Activated naive CD8-positive, alpha-beta T cell treated with anti-CD3 and anti-CD28 coated beads, Interleukin-2, amount 50 U/mL, for 24 hours (primary cell): ENCODE measurements at regions not wholly inside any gene's neighbourhood (a gene's known extent, or its start where the extent isn't known, plus 50 kb on each side); places are given as distances from the start of the nearest gene placed in this dataset.
"Not testable (repeated sequence)": the region's sequence is repeated elsewhere in the genome, so short reads cannot be mapped to it uniquely, and the experiment has no call there.

Source experiments
- ATAC-seq: fragments of 150-1000 bp; cut with Tn5 transposase; one replicate; pipeline ENCODE4 v1.10.0; 2021
- DNase-seq: peaks from one replicate; pipeline ENCODE4 v3.0.0; 2021
- H3K27ac Mint-ChIP-seq: one replicate; pipeline ENCODE4 v1.8.0; 2021; ENCODE audit warnings: mild to moderate bottlenecking, mixed read lengths
- H3K27me3 Mint-ChIP-seq: one replicate; pipeline ENCODE4 v1.8.0; 2021; ENCODE audit warnings: mixed read lengths
- H3K36me3 Mint-ChIP-seq: one replicate; pipeline ENCODE4 v1.8.0; 2021; ENCODE audit warnings: low read depth, mixed read lengths
- H3K4me1 Mint-ChIP-seq: one replicate; pipeline ENCODE4 v1.8.0; 2021; ENCODE audit warnings: mixed read lengths
- H3K4me3 Mint-ChIP-seq: one replicate; pipeline ENCODE4 v1.8.0; 2021; ENCODE audit warnings: mild to moderate bottlenecking, moderate library complexity, mixed read lengths
- H3K9me3 Mint-ChIP-seq: one replicate; pipeline ENCODE4 v1.8.0; 2021; ENCODE audit warnings: mixed read lengths

- Mint-ChIP-seq H3K27me3 (no peaks in the 10 kb centered on the region), H3K36me3 (no peaks in the 10 kb centered on the region), H3K4me3 (no peak overlapping the region), H3K4me1 (no peaks in the 10 kb centered on the region), H3K27ac (no peak overlapping the region), H3K9me3 (peaks cover 42% of the 10 kb centered on the region)
- no peak for DNase-seq
- no peak for ATAC-seq
Observed at GRCh38 chr5:51148437-51148836, 234.8 kb upstream of the ISL1 start.

GRCh38 chr5:51156222-51156621 lies 227.0 kb upstream of the ISL1 start:
- H3K36me3 Mint-ChIP-seq, result no peaks in the 10 kb centered on the region
- H3K4me1 Mint-ChIP-seq, result no peaks in the 10 kb centered on the region
- H3K27me3 Mint-ChIP-seq, result no peaks in the 10 kb centered on the region
- H3K4me3 Mint-ChIP-seq, result no peak overlapping the region
- DNase-seq, result no peak
- H3K9me3 Mint-ChIP-seq, result peaks cover 21% of the 10 kb centered on the region
- no peak overlapping the region for H3K27ac Mint-ChIP-seq
- no peak for ATAC-seq

GRCh38 chr5:51156838-51157237 lies 226.4 kb upstream of the ISL1 start:
- Mint-ChIP-seq H3K4me1 (no peaks in the 10 kb centered on the region), H3K27me3 (no peaks in the 10 kb centered on the region), H3K9me3 (peaks cover 24% of the 10 kb centered on the region), H3K27ac (no peak overlapping the region), H3K4me3 (no peak overlapping the region), H3K36me3 (no peaks in the 10 kb centered on the region)
- ATAC-seq (no peak), DNase-seq (no peak)

- DNase-seq (no peak), ATAC-seq (no peak)
- Mint-ChIP-seq H3K9me3 (peaks cover 34% of the 10 kb centered on the region), H3K4me1 (no peaks in the 10 kb centered on the region), H3K27me3 (no peaks in the 10 kb centered on the region), H3K4me3 (no peak overlapping the region), H3K27ac (no peak overlapping the region), H3K36me3 (no peaks in the 10 kb centered on the region)
Observed at GRCh38 chr5:51159164-51159563, 224.1 kb upstream of the ISL1 start.

- no peak for ATAC-seq
- H3K9me3 Mint-ChIP-seq, result peaks cover 35% of the 10 kb centered on the region
- no peaks in the 10 kb centered on the region for H3K27me3 Mint-ChIP-seq
- H3K4me3 Mint-ChIP-seq, result no peak overlapping the region
- no peaks in the 10 kb centered on the region for H3K36me3 Mint-ChIP-seq
- no peaks in the 10 kb centered on the region for H3K4me1 Mint-ChIP-seq
- DNase-seq, result no peak
- no peak overlapping the region for H3K27ac Mint-ChIP-seq
Observed at GRCh38 chr5:51159606-51160005, 223.6 kb upstream of the ISL1 start.

- Mint-ChIP-seq H3K4me3 (no peak overlapping the region), H3K9me3 (peaks cover 32% of the 10 kb centered on the region), H3K27me3 (no peaks in the 10 kb centered on the region), H3K4me1 (no peaks in the 10 kb centered on the region), H3K36me3 (no peaks in the 10 kb centered on the region), H3K27ac (no peak overlapping the region)
- no peak for ATAC-seq
- DNase-seq, result no peak
Observed at GRCh38 chr5:51162245-51162644, 221.0 kb upstream of the ISL1 start.

GRCh38 chr5:51165621-51166020 lies 217.6 kb upstream of the ISL1 start:
- not testable (repeated sequence) for ATAC-seq, H3K27me3 Mint-ChIP-seq, DNase-seq, H3K36me3 Mint-ChIP-seq, H3K4me1 Mint-ChIP-seq, H3K4me3 Mint-ChIP-seq, H3K27ac Mint-ChIP-seq
- peaks cover 36% of the 10 kb centered on the region for H3K9me3 Mint-ChIP-seq

GRCh38 chr5:51172903-51173626 lies 210.2 kb upstream of the ISL1 start:
- Mint-ChIP-seq H3K4me1 (no peaks in the 10 kb centered on the region), H3K4me3 (no peak overlapping the region), H3K9me3 (peaks cover 13% of the 10 kb centered on the region), H3K27ac (no peak overlapping the region), H3K27me3 (no peaks in the 10 kb centered on the region), H3K36me3 (no peaks in the 10 kb centered on the region)
- no peak for DNase-seq
- no peak for ATAC-seq

GRCh38 chr5:51181208-51181894 lies 201.9 kb upstream of the ISL1 start:
- Mint-ChIP-seq H3K9me3 (peaks cover 11% of the 10 kb centered on the region), H3K27me3 (no peaks in the 10 kb centered on the region), H3K4me3 (no peak overlapping the region), H3K27ac (no peak overlapping the region), H3K36me3 (no peaks in the 10 kb centered on the region), H3K4me1 (no peaks in the 10 kb centered on the region)
- DNase-seq, result no peak
- no peak for ATAC-seq

- Mint-ChIP-seq H3K27ac (no peak overlapping the region), H3K27me3 (no peaks in the 10 kb centered on the region), H3K9me3 (peaks cover under 1% of the 10 kb centered on the region), H3K4me1 (no peaks in the 10 kb centered on the region), H3K36me3 (no peaks in the 10 kb centered on the region), H3K4me3 (no peak overlapping the region)
- no peak for ATAC-seq
- DNase-seq, result no peak
Observed at GRCh38 chr5:51185850-51186329, 197.4 kb upstream of the ISL1 start.

- ATAC-seq (no peak), DNase-seq (no peak)
- Mint-ChIP-seq H3K9me3 (no peaks in the 10 kb centered on the region), H3K4me3 (no peak overlapping the region), H3K36me3 (no peaks in the 10 kb centered on the region), H3K27ac (no peak overlapping the region), H3K4me1 (no peaks in the 10 kb centered on the region), H3K27me3 (no peaks in the 10 kb centered on the region)
Observed at GRCh38 chr5:51188001-51188591, 195.2 kb upstream of the ISL1 start.

- no peaks in the 10 kb centered on the region for H3K4me1 Mint-ChIP-seq
- no peak overlapping the region for H3K4me3 Mint-ChIP-seq
- DNase-seq, result no peak
- H3K27me3 Mint-ChIP-seq, result no peaks in the 10 kb centered on the region
- no peak for ATAC-seq
- H3K36me3 Mint-ChIP-seq, result no peaks in the 10 kb centered on the region
- H3K27ac Mint-ChIP-seq, result no peak overlapping the region
- H3K9me3 Mint-ChIP-seq, result peaks cover 7% of the 10 kb centered on the region
Observed at GRCh38 chr5:51194671-51195070, 188.6 kb upstream of the ISL1 start.

- DNase-seq (no peak), ATAC-seq (no peak)
- Mint-ChIP-seq H3K27ac (no peak overlapping the region), H3K4me3 (no peak overlapping the region), H3K27me3 (no peaks in the 10 kb centered on the region), H3K36me3 (no peaks in the 10 kb centered on the region), H3K4me1 (no peaks in the 10 kb centered on the region), H3K9me3 (peaks cover 14% of the 10 kb centered on the region)
Observed at GRCh38 chr5:51201024-51201423, 182.2 kb upstream of the ISL1 start.

GRCh38 chr5:51201708-51202107 lies 181.5 kb upstream of the ISL1 start:
- Mint-ChIP-seq H3K27me3 (no peaks in the 10 kb centered on the region), H3K27ac (no peak overlapping the region), H3K36me3 (no peaks in the 10 kb centered on the region), H3K9me3 (peaks cover 11% of the 10 kb centered on the region), H3K4me1 (no peaks in the 10 kb centered on the region), H3K4me3 (no peak overlapping the region)
- no peak for DNase-seq
- no peak for ATAC-seq

GRCh38 chr5:51202161-51202560 lies 181.1 kb upstream of the ISL1 start:
- H3K27me3 Mint-ChIP-seq, result no peaks in the 10 kb centered on the region
- H3K27ac Mint-ChIP-seq, result no peak overlapping the region
- no peak for ATAC-seq

More at GRCh38 chr5:51202161-51202560, 181.1 kb upstream of the ISL1 start:
- no peaks in the 10 kb centered on the region for H3K4me1 Mint-ChIP-seq
- peaks cover 7% of the 10 kb centered on the region for H3K9me3 Mint-ChIP-seq
- DNase-seq, result no peak
- H3K4me3 Mint-ChIP-seq, result no peak overlapping the region
- H3K36me3 Mint-ChIP-seq, result no peaks in the 10 kb centered on the region
